CD4-positive, alpha-beta T cell treated with Interleukin-17A for 1 hour (primary cell): ENCODE measurements at regions not wholly inside any gene's neighbourhood (a gene's known extent, or its start where the extent isn't known, plus 50 kb on each side); places are given as distances from the start of the nearest gene placed in this dataset.
"Not testable (repeated sequence)": the region's sequence is repeated elsewhere in the genome, so short reads cannot be mapped to it uniquely, and the experiment has no call there.

ENCODE experiments used
- DNase-seq: peaks from one replicate; pipeline ENCODE4 v3.0.0-alpha.2; 2020

DNA sequence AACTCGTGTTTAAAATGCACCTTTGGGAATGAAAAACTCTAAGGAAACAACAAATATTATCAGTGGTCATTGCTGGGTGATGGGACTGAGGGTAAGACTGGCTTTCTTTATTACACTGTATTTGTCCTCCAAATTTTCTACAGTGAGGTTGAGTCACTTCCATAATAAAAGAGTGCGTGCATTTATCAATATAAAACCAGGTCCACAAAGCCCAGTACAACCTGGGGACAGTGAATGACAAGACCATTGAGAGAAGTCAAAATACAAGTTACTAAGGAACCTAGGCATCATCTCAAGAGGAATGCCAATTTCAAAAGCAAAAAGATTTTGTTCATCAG lies 76.4 kb downstream of the MAGED4 start:
- DNase-seq: no peak

DNA sequence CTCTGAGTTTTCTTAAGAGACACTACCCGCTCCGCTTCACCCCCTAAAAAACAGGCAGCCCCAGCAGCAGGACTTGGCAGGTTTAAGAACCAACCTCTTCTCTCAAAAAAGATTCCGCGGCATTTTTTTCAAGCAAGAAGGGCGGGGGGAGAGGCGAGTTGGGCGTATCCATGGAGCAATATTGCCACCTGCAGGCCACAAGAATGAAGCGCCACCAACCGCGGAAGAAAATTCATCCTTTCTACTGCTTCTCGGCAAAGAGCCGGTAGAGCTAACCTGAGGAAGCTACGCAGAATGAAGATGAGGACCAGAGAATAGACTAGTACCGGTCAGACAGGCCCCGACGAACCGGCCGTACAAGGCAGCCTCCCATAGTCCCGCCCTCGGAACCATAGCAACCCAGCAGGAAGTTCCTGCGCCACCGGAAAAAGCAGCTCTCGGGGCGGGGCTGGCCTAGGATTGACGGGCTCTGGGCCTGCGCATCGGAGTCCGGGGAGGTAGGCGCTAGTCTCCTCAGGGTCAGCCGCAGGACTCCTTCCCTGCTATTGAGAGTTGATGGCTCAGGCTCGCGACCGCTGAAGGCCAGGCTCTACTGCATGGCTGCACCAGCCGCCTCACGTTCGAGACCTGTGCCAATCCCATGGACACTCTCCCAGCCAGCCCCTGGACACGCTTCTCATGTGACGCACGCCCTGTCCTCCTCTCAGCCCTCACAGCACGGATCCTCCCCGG lies 76.9 kb downstream of the MAGED4 start:
- DNase-seq: peak; percentile 90

DNA sequence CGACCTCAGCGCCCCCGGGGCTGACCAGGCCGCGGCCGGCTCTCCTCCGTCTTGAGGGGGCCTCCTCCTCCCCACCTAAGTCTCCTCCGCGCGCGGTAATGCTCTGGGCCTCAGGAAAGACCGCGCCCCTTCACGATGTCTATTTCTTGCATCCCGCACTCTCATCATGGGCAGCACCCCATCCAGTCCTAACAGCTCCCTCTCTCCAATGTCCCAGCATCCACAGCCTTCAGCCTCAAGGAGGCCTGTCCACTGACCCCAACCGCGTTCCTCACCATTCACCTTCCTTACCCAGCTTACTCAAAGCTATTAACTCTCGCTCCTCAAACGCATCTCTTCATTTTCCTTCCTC lies 77.5 kb downstream of the MAGED4 start:
- DNase-seq: no peak

DNA sequence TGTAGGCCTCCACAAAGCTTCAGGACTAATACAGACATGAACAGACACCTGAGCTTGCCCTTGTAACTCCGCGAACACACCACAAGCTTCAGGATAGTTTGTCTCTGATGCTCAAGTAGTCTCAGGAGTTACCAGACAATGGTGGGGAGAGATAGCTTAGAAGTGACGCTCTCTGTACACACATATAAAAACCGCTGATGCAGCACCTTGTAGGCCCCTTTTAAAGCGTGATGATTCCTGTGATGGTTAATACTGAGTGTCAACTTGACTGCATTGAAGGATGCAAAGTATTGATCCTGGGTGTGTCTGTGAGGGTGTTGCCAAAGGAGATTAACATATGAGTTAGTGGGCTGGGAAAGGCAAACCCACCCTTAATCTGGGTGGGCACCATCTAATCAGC lies 78.7 kb downstream of the MAGED4 start:
- no peak for DNase-seq

DNA sequence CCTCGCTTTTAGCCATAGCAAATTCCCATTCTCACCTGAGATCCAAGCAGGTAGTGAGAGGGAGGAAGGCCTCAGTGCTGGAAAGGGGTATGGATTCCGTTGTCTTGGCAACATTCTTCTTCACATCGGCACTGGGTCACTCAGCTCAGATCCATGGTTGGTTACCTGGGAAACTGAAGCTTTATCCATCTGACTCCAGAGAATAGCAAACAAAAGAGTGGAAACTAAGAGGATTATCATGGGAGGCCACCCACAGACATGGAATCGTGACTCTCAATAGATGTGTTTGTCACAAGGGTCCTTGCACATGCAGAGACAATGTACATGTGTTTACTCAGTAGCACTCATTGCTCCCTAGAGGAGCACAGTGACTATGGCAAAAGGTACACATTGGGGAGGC lies 81.0 kb downstream of the MAGED4 start:
- no peak for DNase-seq

DNA sequence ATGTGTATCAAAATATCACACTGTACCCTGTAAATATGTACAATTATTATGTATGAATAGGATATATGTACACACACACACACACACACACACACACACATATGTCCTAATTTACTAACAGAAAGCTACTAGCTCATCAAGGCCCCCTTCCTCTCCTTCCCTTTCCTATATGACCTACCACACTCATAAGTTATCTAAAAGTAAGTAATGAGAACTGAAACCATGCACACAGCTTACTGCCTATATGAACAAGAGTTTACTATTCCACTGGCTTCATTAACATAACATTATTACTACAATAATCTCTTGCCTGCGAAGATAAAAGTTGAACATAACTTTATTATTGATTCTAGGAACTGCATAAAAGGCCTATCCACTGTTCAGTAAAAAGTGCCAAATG lies 83.8 kb downstream of the MAGED4 start:
- DNase-seq: not testable (repeated sequence)

DNA sequence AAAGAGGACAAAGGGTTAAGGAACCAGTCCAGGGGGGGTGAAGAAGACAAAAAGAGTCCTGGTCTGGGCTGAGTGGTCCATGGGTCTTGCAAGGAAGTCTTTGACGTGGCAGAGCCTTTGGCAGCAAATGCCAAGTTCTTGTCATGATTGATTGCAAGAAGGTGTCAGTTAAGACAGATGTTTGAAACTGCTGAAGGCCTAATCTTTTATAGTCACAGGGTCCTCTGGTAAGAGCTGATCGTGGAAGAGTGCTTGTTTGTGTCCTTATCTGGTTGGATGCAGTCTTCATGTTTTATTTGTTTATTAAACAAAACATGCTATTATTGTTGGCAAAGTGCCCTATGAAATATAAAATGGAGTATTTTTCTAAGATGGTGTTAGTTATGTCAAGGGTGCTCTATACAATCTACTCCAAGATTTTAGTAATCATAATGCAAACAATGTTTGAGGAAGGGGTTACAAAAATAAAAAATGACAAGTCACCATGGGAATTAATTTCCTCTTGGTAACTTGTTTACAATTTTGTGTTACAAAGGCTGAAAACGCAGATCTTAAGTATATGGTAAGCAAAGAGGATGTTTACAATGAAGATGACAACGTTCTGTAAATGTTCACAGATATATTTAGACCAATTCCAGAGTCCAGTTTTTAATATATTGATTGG lies 85.9 kb downstream of the MAGED4 start:
- no peak for DNase-seq

GRCh38 chrX:52271206-52271605 lies 86.5 kb downstream of the MAGED4 start:
- DNase-seq: peak; percentile 6

GRCh38 chrX:52277666-52278065 lies 91.2 kb upstream of the XAGE2 start:
- DNase-seq: no peak

GRCh38 chrX:52280812-52281211 lies 88.0 kb upstream of the XAGE2 start:
- no peak for DNase-seq

DNA sequence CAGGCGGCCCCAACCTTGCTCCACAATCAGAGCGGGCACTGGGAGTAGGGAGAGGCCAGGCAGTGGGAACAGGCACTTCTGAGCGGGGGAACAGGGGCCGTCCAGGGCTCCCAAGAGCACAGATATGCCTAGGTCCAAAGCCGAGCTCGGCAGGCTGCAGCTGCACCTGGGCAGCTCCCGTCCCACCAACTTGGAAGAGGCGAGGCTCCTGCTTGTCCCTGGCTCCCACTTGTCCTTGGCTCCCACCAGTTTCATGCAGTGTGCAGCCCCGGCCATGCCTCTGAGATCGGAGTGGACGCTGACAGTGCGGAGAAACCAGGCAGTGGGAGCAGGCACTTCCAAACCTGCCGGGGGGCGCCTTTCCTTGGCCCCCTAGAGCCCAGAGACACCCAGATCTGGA lies 84.0 kb upstream of the XAGE2 start:
- DNase-seq: no peak

GRCh38 chrX:52298968-52299367 lies 69.9 kb upstream of the XAGE2 start:
- DNase-seq: not testable (repeated sequence)

DNA sequence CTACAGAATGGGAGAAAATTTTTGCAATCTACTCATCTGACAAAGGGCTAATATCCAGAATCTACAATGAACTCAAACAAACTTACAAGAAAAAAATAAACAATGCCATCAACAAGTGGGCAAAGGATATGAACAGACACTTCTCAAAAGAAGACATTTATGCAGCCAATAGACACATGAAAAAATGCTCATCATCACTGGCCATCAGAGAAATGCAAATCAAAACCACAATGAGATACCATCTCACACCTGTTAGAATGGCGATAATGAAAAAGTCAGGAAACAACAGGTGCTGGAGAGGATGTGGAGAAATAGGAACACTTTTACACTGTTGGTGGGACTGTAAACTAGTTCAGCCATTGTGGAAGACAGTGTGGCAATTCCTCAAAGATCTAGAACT lies 60.3 kb upstream of the XAGE2 start:
- not testable (repeated sequence) for DNase-seq
